ENCODE measurements at regions not wholly inside any gene's neighbourhood (a gene's known extent, or its start where the extent isn't known, plus 50 kb on each side); places are given as distances from the start of the nearest gene placed in this dataset.

- intact Hi-C loops (cut with micrococcal nuclease), result no loop called here
- Histone ChIP-seq H3K4me2 (ENCODE audit: low read depth, low read length) (no peak overlapping the region), H3K4ac (ENCODE audit: low read depth, low read length) (no peak overlapping the region), H2AFZ (replicated peaks; ENCODE audit: low read length, poor library complexity) (no peak overlapping the region), H4K5ac (ENCODE audit: low read depth, low read length) (no peak overlapping the region), H4K20me1 (ENCODE audit: insufficient read depth, low read length) (no peaks in the 10 kb centered on the region), H3K14ac (replicated peaks; ENCODE audit: low read depth, low read length) (no peak overlapping the region), H2BK15ac (ENCODE audit: low read depth, low read length) (no peak overlapping the region), H2BK20ac (ENCODE audit: low read depth, low read length) (no peak overlapping the region), H3K79me1 (ENCODE audit: low read depth in 1 of 2, low read length in 2 of 2) (no peaks in the 10 kb centered on the region), H3K4me1 (ENCODE audit: control insufficient read depth, insufficient read depth, low read length) (no peaks in the 10 kb centered on the region; the same call in 1 of the 2 replicates), H3K23ac (ENCODE audit: low read depth, low read length) (no peak overlapping the region), H2BK120ac (ENCODE audit: low read depth, low read length) (no peak overlapping the region), H2AK9ac (replicated peaks; ENCODE audit: low read depth, low read length, poor library complexity) (no peak overlapping the region), H3K36me3 (ENCODE audit: control insufficient read depth, insufficient read depth, low read length) (no peaks in the 10 kb centered on the region), H3K4me3 (ENCODE audit: insufficient read depth, low read depth, low read length) (no peak overlapping the region), H3K27ac (ENCODE audit: insufficient read depth, low read length) (no peak overlapping the region), H4K91ac (ENCODE audit: insufficient read depth, low read depth, low read length) (no peak overlapping the region), H3K18ac (ENCODE audit: low read depth, low read length) (no peak overlapping the region), H3K9me1 (ENCODE audit: insufficient read depth, low read length) (no peaks in the 10 kb centered on the region), H2AK5ac (ENCODE audit: low read depth, low read length) (no peak overlapping the region), H2BK5ac (ENCODE audit: low read depth, low read length, poor library complexity, severe bottlenecking) (no peak overlapping the region), H3K9ac (ENCODE audit: low read depth, low read length) (no peak overlapping the region), H3K9me3 (ENCODE audit: control insufficient read depth, insufficient read depth, low read length) (no peaks in the 10 kb centered on the region), H4K8ac (ENCODE audit: low read depth in 2 of 2, low read length in 2 of 2) (no peak overlapping the region), H3K56ac (ENCODE audit: extremely low read depth, insufficient read depth, low read length) (no peak overlapping the region), H3K27me3 (ENCODE audit: control insufficient read depth, insufficient read depth, low read length) (peaks cover 9% of the 10 kb centered on the region; the same call in 1 of the 2 replicates)
- dilution Hi-C loops (cut with HindIII; ENCODE audit: low sequenced_read_pairs, unreplicated experiment), result no loop called here
- BruUV-seq (replicated peaks), result no TSS peak
- ChIA-PET CTCF (no interaction called here), POLR2A (ENCODE audit: unreplicated experiment) (no interaction called here)
- DNase-seq (no peak), ATAC-seq (ENCODE audit: low read depth) (no peak)
- no CpG with 5 or more reads among the region's 6 CpGs for WGBS, 2 experiments (ENCODE audit: extremely low coverage in 2 of 2, insufficient read length in 1 of 2)
- TF ChIP-seq POLR2A (IDR thresholded peaks at IDR 0.05; ENCODE audit: low read depth, low read length) (no peak), MAFK (IDR thresholded peaks at IDR 0.05; ENCODE audit: low read depth, low read length) (no peak), MAZ (IDR thresholded peaks at IDR 0.05; ENCODE audit: borderline replicate concordance, low read depth, low read length) (no peak), BHLHE40 (IDR thresholded peaks at IDR 0.05; ENCODE audit: low read depth, low read length) (no peak), SMC3 (IDR thresholded peaks at IDR 0.05; ENCODE audit: low read depth, low read length) (no peak), RCOR1 (IDR thresholded peaks at IDR 0.05; ENCODE audit: insufficient replicate concordance, low read length) (no peak), NFE2L2 (IDR thresholded peaks at IDR 0.05; ENCODE audit: low read depth, low read length) (no peak), MXI1 (IDR thresholded peaks at IDR 0.05; ENCODE audit: borderline replicate concordance, low read depth, low read length) (no peak), USF2 (IDR thresholded peaks at IDR 0.05; ENCODE audit: low read depth, low read length) (no peak), CHD1 (IDR thresholded peaks at IDR 0.05; ENCODE audit: low read depth, low read length) (no peak), ELK1 (IDR thresholded peaks at IDR 0.05; ENCODE audit: borderline replicate concordance, low read depth, low read length) (no peak), RAD21 (IDR thresholded peaks at IDR 0.05; ENCODE audit: low read length) (no peak)
- in situ Hi-C loops (cut with MboI; ENCODE audit: low sequenced_read_pairs), result no loop called here
Observed at GRCh38 chr11:95296621-95297025, 65.6 kb upstream of the SESN3 start.

All from IMR-90 (cell line).